ENCODE measurements at regions not wholly inside any gene's neighbourhood (a gene's known extent, or its start where the extent isn't known, plus 50 kb on each side); places are given as distances from the start of the nearest gene placed in this dataset.

GRCh38 chr6:56904068-56904467 is 50.8 kb upstream of the BEND6 start:
- H3K27ac ChIP-seq: no peak overlapping the region
- no peak for TF ChIP-seq CTCF (conservative IDR thresholded peaks at IDR 0.05)
- no peak for TF ChIP-seq ZFX (IDR thresholded peaks at IDR 0.05)

GRCh38 chr6:56902641-56903464 is 52.1 kb upstream of the BEND6 start:
- no peak overlapping the region for H3K27ac ChIP-seq
- TF ChIP-seq CTCF (conservative IDR thresholded peaks at IDR 0.05) (peak; percentile 92), ZFX (IDR thresholded peaks at IDR 0.05) (no peak)

- H3K27ac ChIP-seq: no peak overlapping the region
- TF ChIP-seq ZFX (IDR thresholded peaks at IDR 0.05) (no peak), CTCF (conservative IDR thresholded peaks at IDR 0.05) (no peak)
Measured at GRCh38 chr6:56900784-56901183, 54.1 kb upstream of the BEND6 start.

GRCh38 chr6:56899753-56900152 is 55.2 kb upstream of the BEND6 start:
- TF ChIP-seq ZFX (IDR thresholded peaks at IDR 0.05): no peak
- no peak for TF ChIP-seq CTCF (conservative IDR thresholded peaks at IDR 0.05)

GRCh38 chr6:56899311-56899710 is 55.6 kb upstream of the BEND6 start:
- peak overlapping the region; percentile 50 for H3K27ac ChIP-seq
- no peak for TF ChIP-seq ZFX (IDR thresholded peaks at IDR 0.05)
- TF ChIP-seq CTCF (conservative IDR thresholded peaks at IDR 0.05): no peak

More at GRCh38 chr6:56899753-56900152, 55.2 kb upstream of the BEND6 start:
- peak overlapping the region; percentile 50 for H3K27ac ChIP-seq

- TF ChIP-seq ZFX (IDR thresholded peaks at IDR 0.05): no peak
- no peak for TF ChIP-seq CTCF (conservative IDR thresholded peaks at IDR 0.05)
- H3K27ac ChIP-seq: no peak overlapping the region
Measured at GRCh38 chr6:56897789-56898529, 56.9 kb upstream of the BEND6 start.

GRCh38 chr6:56891754-56892153 is 63.2 kb upstream of the BEND6 start:
- TF ChIP-seq ZFX (IDR thresholded peaks at IDR 0.05): no peak
- TF ChIP-seq CTCF (conservative IDR thresholded peaks at IDR 0.05): peak; percentile 14
- H3K27ac ChIP-seq: no peak overlapping the region
